Activated naive CD4-positive, alpha-beta T cell treated with anti-CD3 and anti-CD28 coated beads, Interleukin-2, amount 50 U/mL, for 24 hours (primary cell): ENCODE measurements at regions not wholly inside any gene's neighbourhood (a gene's known extent, or its start where the extent isn't known, plus 50 kb on each side); places are given as distances from the start of the nearest gene placed in this dataset.

ENCODE experiments used
- H3K27ac Mint-ChIP-seq: one replicate; pipeline ENCODE4 v1.8.0; 2021; ENCODE audit warnings: mild to moderate bottlenecking, mixed read lengths
- H3K27me3 Mint-ChIP-seq: one replicate; pipeline ENCODE4 v1.8.0; 2021; ENCODE audit warnings: mixed read lengths
- H3K36me3 Mint-ChIP-seq: one replicate; pipeline ENCODE4 v1.8.0; 2021; ENCODE audit warnings: mixed read lengths
- H3K4me1 Mint-ChIP-seq: one replicate; pipeline ENCODE4 v1.8.0; 2021; ENCODE audit warnings: mixed read lengths
- H3K4me3 Mint-ChIP-seq: one replicate; pipeline ENCODE4 v1.8.0; 2021; ENCODE audit warnings: mild to moderate bottlenecking, mixed read lengths
- H3K9me3 Mint-ChIP-seq: one replicate; pipeline ENCODE4 v1.8.0; 2021; ENCODE audit warnings: mixed read lengths

DNA sequence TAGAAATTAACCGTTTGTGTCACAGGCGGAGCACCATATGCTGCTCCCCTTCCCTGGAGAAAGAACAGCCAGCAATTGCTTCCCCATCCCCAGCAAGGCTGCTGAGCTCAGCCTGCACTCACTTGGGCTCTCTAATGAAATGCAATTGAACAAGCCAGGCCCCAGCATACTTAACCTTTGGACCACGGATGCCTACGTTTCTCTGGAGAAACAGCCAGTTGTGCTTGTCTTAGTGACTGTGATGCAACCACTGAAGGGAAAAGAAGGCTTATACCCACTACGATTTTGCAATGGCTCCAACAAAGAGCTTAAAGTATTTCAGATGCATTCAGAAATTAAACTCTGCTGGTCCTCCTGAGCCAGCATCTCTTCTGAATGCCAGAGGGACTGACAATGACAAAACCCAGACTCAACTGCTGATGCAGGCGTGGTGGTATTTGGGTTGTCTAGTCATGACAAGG lies 51.3 kb upstream of the SESN3 start:
- Mint-ChIP-seq H3K9me3 (no peaks in the 10 kb centered on the region), H3K27me3 (no peaks in the 10 kb centered on the region), H3K4me1 (no peaks in the 10 kb centered on the region)

More for the DNA sequence above, 51.3 kb upstream of the SESN3 start:
- Mint-ChIP-seq H3K4me3 (no peak overlapping the region), H3K27ac (no peak overlapping the region), H3K36me3 (no peaks in the 10 kb centered on the region)
